ENCODE measurements at regions not wholly inside any gene's neighbourhood (a gene's known extent, or its start where the extent isn't known, plus 50 kb on each side); places are given as distances from the start of the nearest gene placed in this dataset.

GRCh38 chr18:78199611-78200010 lies 780.0 kb upstream of the SALL3 start:
- Mint-ChIP-seq H3K9me3 (ENCODE audit: unreplicated experiment) (peaks cover 44% of the 10 kb centered on the region), H3K27ac (ENCODE audit: low read depth, unreplicated experiment) (peak overlapping the region; percentile 63), H3K4me3 (ENCODE audit: unreplicated experiment) (no peak overlapping the region), H3K36me3 (ENCODE audit: insufficient read depth, unreplicated experiment) (no peaks in the 10 kb centered on the region), H3K27me3 (ENCODE audit: insufficient read depth, unreplicated experiment) (no peaks in the 10 kb centered on the region), H3K4me1 (ENCODE audit: insufficient read depth, unreplicated experiment) (no peaks in the 10 kb centered on the region)
- ChIA-PET POLR2A (no interaction called here), CTCF (interaction anchor here (1.4 kb wide), 1 partner anchor 9 kb away, joined by 3 read pairs; no protein-coding TSS in a partner anchor)
- TF ChIP-seq, protein P1, sequence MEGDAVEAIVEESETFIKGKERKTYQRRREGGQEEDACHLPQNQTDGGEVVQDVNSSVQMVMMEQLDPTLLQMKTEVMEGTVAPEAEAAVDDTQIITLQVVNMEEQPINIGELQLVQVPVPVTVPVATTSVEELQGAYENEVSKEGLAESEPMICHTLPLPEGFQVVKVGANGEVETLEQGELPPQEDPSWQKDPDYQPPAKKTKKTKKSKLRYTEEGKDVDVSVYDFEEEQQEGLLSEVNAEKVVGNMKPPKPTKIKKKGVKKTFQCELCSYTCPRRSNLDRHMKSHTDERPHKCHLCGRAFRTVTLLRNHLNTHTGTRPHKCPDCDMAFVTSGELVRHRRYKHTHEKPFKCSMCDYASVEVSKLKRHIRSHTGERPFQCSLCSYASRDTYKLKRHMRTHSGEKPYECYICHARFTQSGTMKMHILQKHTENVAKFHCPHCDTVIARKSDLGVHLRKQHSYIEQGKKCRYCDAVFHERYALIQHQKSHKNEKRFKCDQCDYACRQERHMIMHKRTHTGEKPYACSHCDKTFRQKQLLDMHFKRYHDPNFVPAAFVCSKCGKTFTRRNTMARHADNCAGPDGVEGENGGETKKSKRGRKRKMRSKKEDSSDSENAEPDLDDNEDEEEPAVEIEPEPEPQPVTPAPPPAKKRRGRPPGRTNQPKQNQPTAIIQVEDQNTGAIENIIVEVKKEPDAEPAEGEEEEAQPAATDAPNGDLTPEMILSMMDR (IDR thresholded peaks at IDR 0.05; ENCODE audit: unreplicated experiment) = no peak
- BruUV-seq (replicated peaks) = no TSS peak
- intact Hi-C loops (cut with micrococcal nuclease) = no loop called here
- DNase-seq (ENCODE audit: unreplicated experiment) = no peak

DNA sequence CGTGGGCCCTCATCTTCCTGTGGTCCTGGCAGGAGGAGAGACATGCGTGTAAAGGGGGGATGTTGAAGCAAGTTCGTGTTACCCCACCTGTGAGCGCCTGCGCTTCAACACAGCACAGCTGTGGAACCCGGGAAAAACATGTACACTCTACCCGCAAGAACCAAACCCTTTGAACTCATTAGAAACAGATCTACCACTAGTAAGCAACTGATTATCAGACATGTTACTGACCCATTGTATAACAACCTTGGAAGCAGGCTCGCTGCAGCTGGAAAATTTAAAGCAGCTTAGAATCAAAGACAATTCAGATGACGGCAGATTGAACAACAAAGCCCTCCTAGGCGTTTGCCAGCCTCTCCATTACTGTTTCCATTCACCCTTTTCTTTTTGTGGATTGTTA lies 771.7 kb upstream of the SALL3 start:
- no peaks in the 10 kb centered on the region for H3K4me1 Mint-ChIP-seq (ENCODE audit: insufficient read depth, unreplicated experiment)
- DNase-seq (ENCODE audit: unreplicated experiment) = no peak
- TF ChIP-seq, protein P1 (IDR thresholded peaks at IDR 0.05; ENCODE audit: unreplicated experiment) = no peak
- H3K4me3 Mint-ChIP-seq (ENCODE audit: unreplicated experiment) = no peak overlapping the region
- ChIA-PET CTCF (interaction anchor here (1.0 kb wide), 1 partner anchor 9 kb away, joined by 3 read pairs; no protein-coding TSS in a partner anchor), POLR2A (no interaction called here)
- H3K36me3 Mint-ChIP-seq (ENCODE audit: insufficient read depth, unreplicated experiment) = no peaks in the 10 kb centered on the region
- no peaks in the 10 kb centered on the region for H3K27me3 Mint-ChIP-seq (ENCODE audit: insufficient read depth, unreplicated experiment)
- H3K9me3 Mint-ChIP-seq (ENCODE audit: unreplicated experiment) = peaks cover 12% of the 10 kb centered on the region
- BruUV-seq (replicated peaks) = no TSS peak
- H3K27ac Mint-ChIP-seq (ENCODE audit: low read depth, unreplicated experiment) = no peak overlapping the region
- intact Hi-C loops (cut with micrococcal nuclease) = no loop called here

GRCh38 chr18:78208461-78208860 lies 771.2 kb upstream of the SALL3 start:
- ChIA-PET POLR2A (no interaction called here), CTCF (interaction anchor here (1.0 kb wide), 1 partner anchor 9 kb away, joined by 3 read pairs; no protein-coding TSS in a partner anchor)
- TF ChIP-seq, protein P1 (IDR thresholded peaks at IDR 0.05; ENCODE audit: unreplicated experiment) = no peak
- no peak overlapping the region for H3K4me3 Mint-ChIP-seq (ENCODE audit: unreplicated experiment)
- BruUV-seq (replicated peaks) = no TSS peak
- no peaks in the 10 kb centered on the region for H3K27me3 Mint-ChIP-seq (ENCODE audit: insufficient read depth, unreplicated experiment)
- intact Hi-C loops (cut with micrococcal nuclease) = no loop called here
- H3K27ac Mint-ChIP-seq (ENCODE audit: low read depth, unreplicated experiment) = no peak overlapping the region
- no peak for DNase-seq (ENCODE audit: unreplicated experiment)
- H3K4me1 Mint-ChIP-seq (ENCODE audit: insufficient read depth, unreplicated experiment) = no peaks in the 10 kb centered on the region
- H3K9me3 Mint-ChIP-seq (ENCODE audit: unreplicated experiment) = peaks cover 12% of the 10 kb centered on the region
- no peaks in the 10 kb centered on the region for H3K36me3 Mint-ChIP-seq (ENCODE audit: insufficient read depth, unreplicated experiment)

DNA sequence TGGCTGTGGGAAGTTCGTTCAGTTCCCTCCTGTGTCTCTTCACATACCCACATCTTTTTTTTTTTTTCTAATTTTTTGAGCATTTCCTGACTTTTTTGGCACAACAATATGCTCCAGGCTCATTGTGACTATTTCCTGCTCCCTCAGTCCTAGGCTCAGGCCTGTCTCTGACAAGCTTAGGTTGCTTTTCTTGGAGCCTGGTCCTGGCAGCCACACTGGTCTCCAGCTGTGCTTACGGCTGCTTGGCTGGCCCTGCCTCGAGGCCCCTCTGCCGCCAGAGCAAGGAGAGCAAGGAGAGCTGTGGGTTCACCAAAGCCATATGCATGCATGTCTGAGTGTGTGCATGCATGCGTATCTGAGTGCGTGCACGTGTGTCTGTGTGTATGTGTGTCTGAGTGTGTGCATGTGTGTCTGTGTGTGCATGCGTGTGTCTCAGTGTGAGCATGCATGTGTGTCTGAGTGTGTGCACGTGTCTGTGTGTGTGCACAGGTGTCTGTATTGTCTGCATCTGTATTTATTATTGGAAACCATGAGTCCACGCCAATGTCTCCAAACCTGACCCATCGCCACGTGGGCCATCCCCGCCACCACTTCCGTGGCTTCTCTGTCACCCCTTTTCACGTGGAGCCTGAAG lies 766.1 kb upstream of the SALL3 start:
- no peaks in the 10 kb centered on the region for H3K4me1 Mint-ChIP-seq (ENCODE audit: insufficient read depth, unreplicated experiment)
- no peak for DNase-seq (ENCODE audit: unreplicated experiment)
- intact Hi-C loops (cut with micrococcal nuclease) = no loop called here
- no peak overlapping the region for H3K27ac Mint-ChIP-seq (ENCODE audit: low read depth, unreplicated experiment)
- H3K27me3 Mint-ChIP-seq (ENCODE audit: insufficient read depth, unreplicated experiment) = no peaks in the 10 kb centered on the region
- no peak overlapping the region for H3K4me3 Mint-ChIP-seq (ENCODE audit: unreplicated experiment)
- CTCF ChIA-PET = no interaction called here
- TF ChIP-seq, protein P1 (IDR thresholded peaks at IDR 0.05; ENCODE audit: unreplicated experiment) = no peak
- POLR2A ChIA-PET = no interaction called here
- H3K36me3 Mint-ChIP-seq (ENCODE audit: insufficient read depth, unreplicated experiment) = no peaks in the 10 kb centered on the region
- H3K9me3 Mint-ChIP-seq (ENCODE audit: unreplicated experiment) = peaks cover 15% of the 10 kb centered on the region
- BruUV-seq (replicated peaks) = no TSS peak

All from MCF 10A (cell line).